Ecto neural progenitor cell (in vitro differentiated cells): ENCODE measurements at regions not wholly inside any gene's neighbourhood (a gene's known extent, or its start where the extent isn't known, plus 50 kb on each side); places are given as distances from the start of the nearest gene placed in this dataset.
"Not testable (repeated sequence)": the region's sequence is repeated elsewhere in the genome, so short reads cannot be mapped to it uniquely, and the experiment has no call there.

ENCODE experiments used
- DNase-seq: peaks from one replicate; pipeline ENCODE4 v3.0.0-alpha.2; 2018; ENCODE audit warnings: low spot score

DNA sequence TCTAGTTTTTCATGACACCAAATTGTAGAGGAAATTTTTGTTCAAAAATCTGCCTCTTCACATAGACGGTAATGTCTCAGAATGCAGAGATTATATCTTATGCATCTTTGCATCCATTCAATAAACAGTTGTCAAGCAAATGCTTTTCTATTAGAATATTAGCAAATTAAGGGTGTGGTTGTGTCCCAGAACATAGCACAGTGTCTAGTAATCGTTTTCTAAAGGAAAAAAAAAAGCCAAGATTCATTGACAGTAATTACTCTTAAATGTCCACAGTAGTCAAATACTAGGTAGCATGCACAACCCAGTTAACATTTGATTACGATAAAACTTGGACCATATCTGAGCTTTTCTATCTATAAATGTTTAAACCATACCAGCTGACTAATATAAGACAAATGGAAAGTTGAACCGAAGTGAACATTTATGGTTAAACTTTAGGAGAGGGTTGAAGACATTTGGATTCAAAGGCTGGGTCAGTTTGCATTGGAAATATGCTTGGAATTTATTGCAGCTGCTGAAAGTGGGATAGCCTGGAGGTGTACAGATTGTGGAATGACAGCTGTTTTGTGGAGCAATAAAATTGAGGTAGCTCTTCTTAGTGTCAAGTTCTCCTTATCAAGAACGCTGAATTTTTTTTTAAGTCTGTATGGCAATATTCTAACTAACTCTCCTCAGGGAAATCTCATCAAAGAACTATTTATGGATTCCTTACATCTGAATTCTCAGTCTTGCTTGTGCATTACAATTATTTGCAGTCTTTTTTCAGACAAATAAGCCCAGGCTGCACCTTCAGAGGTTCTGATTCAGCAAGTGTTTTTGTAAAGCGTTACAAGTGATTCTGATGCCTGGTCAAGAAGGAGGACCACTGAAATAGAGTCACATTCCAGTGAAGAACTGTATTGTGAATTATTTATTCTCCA is 66.7 kb upstream of the ATP2B1 start:
- no peak for DNase-seq

DNA sequence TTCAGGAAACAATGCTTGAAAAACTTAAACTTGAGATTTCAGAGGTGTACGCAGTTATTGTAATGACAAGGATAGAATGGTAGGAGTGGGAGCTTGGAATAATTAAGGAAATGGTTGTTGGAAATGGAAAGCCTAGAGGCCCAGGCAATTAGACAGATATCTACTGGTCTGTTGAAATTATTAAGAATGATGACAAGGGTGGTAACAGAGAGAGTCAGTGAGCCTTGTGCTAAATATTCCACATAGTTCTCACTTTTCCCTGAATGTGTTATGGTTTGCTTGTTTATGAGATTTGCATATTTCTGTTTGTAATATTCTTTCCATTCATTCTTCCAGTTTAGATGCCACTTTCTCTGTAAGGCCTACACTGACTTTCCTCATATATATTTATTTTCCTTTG is 66.0 kb upstream of the ATP2B1 start:
- DNase-seq, result no peak

GRCh38 chr12:89770391-89770790 is 61.8 kb upstream of the ATP2B1 start:
- no peak for DNase-seq

DNA sequence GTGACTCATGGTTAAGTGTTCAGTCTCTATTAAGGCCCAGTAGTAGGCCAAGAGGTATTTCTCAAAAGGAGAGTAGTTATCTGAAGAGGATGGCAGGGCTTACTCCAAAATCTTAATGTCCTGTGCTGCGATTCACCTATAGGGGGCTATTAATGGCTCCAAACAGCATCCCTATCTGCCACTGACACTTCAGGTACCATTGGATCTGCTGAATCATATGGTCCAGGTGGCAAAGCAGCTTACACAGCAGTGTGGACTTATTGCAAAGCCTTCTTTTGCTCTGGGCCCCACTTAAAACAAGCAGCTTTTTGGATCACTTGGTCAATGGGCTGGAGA is 60.8 kb upstream of the ATP2B1 start:
- no peak for DNase-seq

- DNase-seq, result no peak
Observed at GRCh38 chr12:89768586-89769482, 60.2 kb upstream of the ATP2B1 start.

GRCh38 chr12:89765959-89766824 is 57.6 kb upstream of the ATP2B1 start:
- no peak for DNase-seq

DNA sequence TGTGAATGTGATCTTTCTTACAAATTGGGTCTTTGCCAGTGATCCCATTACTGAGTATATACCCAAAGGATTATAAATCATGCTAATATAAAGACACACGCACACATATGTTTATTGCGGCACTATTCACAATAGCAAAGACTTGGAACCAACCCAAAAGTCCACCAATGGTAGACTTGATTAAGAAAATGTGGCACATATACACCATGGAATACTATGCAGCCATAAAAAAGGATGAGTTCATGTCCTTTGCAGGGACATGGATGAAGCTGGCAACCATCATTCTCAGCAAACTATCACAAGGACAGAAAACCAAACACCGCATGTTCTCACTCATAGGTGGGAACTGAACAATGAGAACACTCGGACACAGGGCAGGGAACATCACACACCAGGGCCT is 55.5 kb upstream of the ATP2B1 start:
- DNase-seq, result not testable (repeated sequence)

- DNase-seq, result no peak
Observed at GRCh38 chr12:89762498-89763170, 54.0 kb upstream of the ATP2B1 start.

GRCh38 chr12:89760783-89761182 is 52.1 kb upstream of the ATP2B1 start:
- DNase-seq, result no peak
